ENCODE measurements at regions not wholly inside any gene's neighbourhood (a gene's known extent, or its start where the extent isn't known, plus 50 kb on each side); places are given as distances from the start of the nearest gene placed in this dataset.
"Not testable (repeated sequence)": the region's sequence is repeated elsewhere in the genome, so short reads cannot be mapped to it uniquely, and the experiment has no call there.

GRCh38 chr21:9036966-9037587 is 1484.3 kb upstream of the TPTE start:
- WGBS, 2 donors: 83 to 100% methylated on average over 1 to 2 of the region's 4 CpGs
- not testable (repeated sequence) for H3K36me3 ChIP-seq, H3K27ac ChIP-seq, H3K27me3 ChIP-seq, H3K4me1 ChIP-seq, H3K4me3 ChIP-seq
- DNase-seq (ENCODE audit: low spot score in 2 of 2): peak in 1 of 2 donors; percentile 3
- peaks cover 0 to 62% (median 0%) of the 10 kb centered on the region in 4 donors for H3K9me3 ChIP-seq

- 63 to 69% methylated on average over 25 to 27 of the region's 39 CpGs for WGBS, 2 donors
- DNase-seq (ENCODE audit: low spot score in 2 of 2); H3K27me3 ChIP-seq; H3K27ac ChIP-seq; H3K4me3 ChIP-seq; H3K4me1 ChIP-seq; H3K36me3 ChIP-seq: not testable (repeated sequence)
- H3K9me3 ChIP-seq: peaks cover 0 to 62% (median 0%) of the 10 kb centered on the region in 4 donors
Observed at GRCh38 chr21:9037588-9038544, 1483.5 kb upstream of the TPTE start.

- WGBS, 2 donors: 72 to 77% methylated on average over 36 to 45 of the region's 45 CpGs
Observed at GRCh38 chr21:9039520-9040365, 1481.6 kb upstream of the TPTE start.

GRCh38 chr21:9040406-9040805 is 1481.0 kb upstream of the TPTE start:
- not testable (repeated sequence) for DNase-seq (ENCODE audit: low spot score in 2 of 2); H3K36me3 ChIP-seq; H3K4me3 ChIP-seq; H3K27ac ChIP-seq; H3K4me1 ChIP-seq; H3K27me3 ChIP-seq
- 65 to 77% methylated on average over 18 to 19 of the region's 19 CpGs for WGBS, 2 donors
- H3K9me3 ChIP-seq: peaks cover 0 to 49% (median 0%) of the 10 kb centered on the region in 4 donors

More at GRCh38 chr21:9039520-9040365, 1481.6 kb upstream of the TPTE start:
- peaks cover 0 to 54% (median 0%) of the 10 kb centered on the region in 4 donors for H3K9me3 ChIP-seq
- DNase-seq (ENCODE audit: low spot score in 2 of 2): peak in 1 of 2 donors; percentile 2
- H3K4me1 ChIP-seq, H3K36me3 ChIP-seq, H3K27ac ChIP-seq, H3K4me3 ChIP-seq, H3K27me3 ChIP-seq: not testable (repeated sequence)

- not testable (repeated sequence) for H3K36me3 ChIP-seq, H3K27me3 ChIP-seq, H3K4me1 ChIP-seq, H3K4me3 ChIP-seq, H3K27ac ChIP-seq
- peaks cover 0 to 48% (median 0%) of the 10 kb centered on the region in 4 donors for H3K9me3 ChIP-seq
- DNase-seq (ENCODE audit: low spot score in 2 of 2): peak in 1 of 2 donors; percentile 3
- 74 to 88% methylated on average over 9 of the region's 33 CpGs for WGBS, 2 donors
Observed at GRCh38 chr21:9041175-9041948, 1480.0 kb upstream of the TPTE start.

GRCh38 chr21:9043089-9043488 is 1478.3 kb upstream of the TPTE start:
- peaks cover 0 to 32% (median 0%) of the 10 kb centered on the region in 4 donors for H3K9me3 ChIP-seq
- peak in 1 of 2 donors; percentile 3 for DNase-seq (ENCODE audit: low spot score in 2 of 2)
- H3K36me3 ChIP-seq, H3K4me3 ChIP-seq, H3K27ac ChIP-seq, H3K4me1 ChIP-seq, H3K27me3 ChIP-seq: not testable (repeated sequence)
- 60 to 74% methylated on average over 11 to 14 of the region's 38 CpGs for WGBS, 2 donors

GRCh38 chr21:9046870-9047269 is 1474.5 kb upstream of the TPTE start:
- H3K36me3 ChIP-seq; H3K27me3 ChIP-seq; H3K27ac ChIP-seq; H3K4me1 ChIP-seq; DNase-seq (ENCODE audit: low spot score in 2 of 2); H3K9me3 ChIP-seq; H3K4me3 ChIP-seq: not testable (repeated sequence)
- 67 to 75% methylated on average over 4 to 7 of the region's 14 CpGs for WGBS, 2 donors

- H3K4me3 ChIP-seq; H3K27me3 ChIP-seq; H3K36me3 ChIP-seq; H3K4me1 ChIP-seq; H3K9me3 ChIP-seq; H3K27ac ChIP-seq; DNase-seq (ENCODE audit: low spot score in 2 of 2): not testable (repeated sequence)
- no CpG with 5 or more reads among the region's 6 CpGs for WGBS, 2 donors
Observed at GRCh38 chr21:9067515-9067914, 1453.9 kb upstream of the TPTE start.

- H3K27ac ChIP-seq; H3K4me3 ChIP-seq; H3K9me3 ChIP-seq; H3K4me1 ChIP-seq; DNase-seq (ENCODE audit: low spot score in 2 of 2); H3K27me3 ChIP-seq; H3K36me3 ChIP-seq: not testable (repeated sequence)
- 79 to 80% methylated on average over 10 of the region's 11 CpGs for WGBS, 2 donors
Observed at GRCh38 chr21:9068622-9069021, 1452.8 kb upstream of the TPTE start.

- H3K27me3 ChIP-seq; H3K36me3 ChIP-seq; H3K4me1 ChIP-seq; DNase-seq (ENCODE audit: low spot score in 2 of 2); H3K27ac ChIP-seq; H3K4me3 ChIP-seq: not testable (repeated sequence)
- no CpG with 5 or more reads among the region's 23 CpGs for WGBS, 2 donors
- H3K9me3 ChIP-seq: peaks cover 0 to 15% (median 0%) of the 10 kb centered on the region in 4 donors
Observed at GRCh38 chr21:9070703-9071102, 1450.7 kb upstream of the TPTE start.

GRCh38 chr21:9073010-9073409 is 1448.4 kb upstream of the TPTE start:
- WGBS, 2 donors: 60 to 77% methylated on average over 1 to 14 of the region's 22 CpGs
- H3K27ac ChIP-seq; H3K36me3 ChIP-seq; DNase-seq (ENCODE audit: low spot score in 2 of 2); H3K4me1 ChIP-seq; H3K4me3 ChIP-seq; H3K27me3 ChIP-seq: not testable (repeated sequence)
- H3K9me3 ChIP-seq: peaks cover 0 to 15% (median 0%) of the 10 kb centered on the region in 4 donors

- not testable (repeated sequence) for H3K36me3 ChIP-seq; H3K4me3 ChIP-seq; H3K4me1 ChIP-seq; H3K27ac ChIP-seq; DNase-seq (ENCODE audit: low spot score in 2 of 2); H3K27me3 ChIP-seq
- 85% methylated on average over 6 of the region's 13 CpGs; no CpG with 5 or more reads in 1 of the 2 donors for WGBS, 2 donors
- H3K9me3 ChIP-seq: peaks cover 0 to 15% (median 0%) of the 10 kb centered on the region in 4 donors
Observed at GRCh38 chr21:9074772-9075171, 1446.6 kb upstream of the TPTE start.
